ENCODE measurements at regions not wholly inside any gene's neighbourhood (a gene's known extent, or its start where the extent isn't known, plus 50 kb on each side); places are given as distances from the start of the nearest gene placed in this dataset.

GRCh38 chr11:33478111-33478573, 221.0 kb downstream of the HIPK3 start:
- TF ChIP-seq POLR2AphosphoS5 (IDR thresholded peaks at IDR 0.05; ENCODE audit: borderline replicate concordance, low read depth, low read length) (no peak), EZH2 (IDR thresholded peaks at IDR 0.05) (no peak)
